ENCODE measurements at regions not wholly inside any gene's neighbourhood (a gene's known extent, or its start where the extent isn't known, plus 50 kb on each side); places are given as distances from the start of the nearest gene placed in this dataset.

GRCh38 chr5:6255956-6256355 is 122.4 kb downstream of the MED10 start:
- peaks cover 0 to 21% (median 10%) of the 10 kb centered on the region in 5 donors for H3K27me3 Mint-ChIP-seq
- H3K36me3 Mint-ChIP-seq, result peaks cover 0 to 6% (median 4%) of the 10 kb centered on the region in 5 donors
- Histone ChIP-seq H3K4me1 (ENCODE audit: control insufficient read depth in 2 of 2, insufficient read depth in 2 of 2, low read length in 2 of 2) (no peaks in the 10 kb centered on the region), H3K4me3 (ENCODE audit: low read length) (no peak overlapping the region), H3K9me3 (ENCODE audit: control insufficient read depth in 2 of 3, low read length in 3 of 3) (no peaks in the 10 kb centered on the region), H3K27ac (ENCODE audit: low read depth, low read length) (no peak overlapping the region), H3K36me3 (ENCODE audit: control insufficient read depth in 2 of 3, insufficient read depth in 3 of 3, low read length in 3 of 3) (no peaks in the 10 kb centered on the region), H3K27me3 (ENCODE audit: control insufficient read depth in 2 of 2, insufficient read depth in 2 of 2, low read length in 2 of 2) (no peaks in the 10 kb centered on the region)
- peaks cover 0 to 11% (median 0%) of the 10 kb centered on the region in 7 donors for H3K4me1 Mint-ChIP-seq
- peaks cover 0 to 11% (median 0%) of the 10 kb centered on the region in 11 donors for H3K9me3 Mint-ChIP-seq
- ChIA-PET POLR2A (no interaction called here), CTCF (no interaction called here)
- ATAC-seq (no peak), DNase-seq (no peak)
- H3K4me3 Mint-ChIP-seq, result no peak overlapping the region
- intact Hi-C loops (cut with micrococcal nuclease), result no loop called here
- H3K27ac Mint-ChIP-seq, result no peak overlapping the region

DNA sequence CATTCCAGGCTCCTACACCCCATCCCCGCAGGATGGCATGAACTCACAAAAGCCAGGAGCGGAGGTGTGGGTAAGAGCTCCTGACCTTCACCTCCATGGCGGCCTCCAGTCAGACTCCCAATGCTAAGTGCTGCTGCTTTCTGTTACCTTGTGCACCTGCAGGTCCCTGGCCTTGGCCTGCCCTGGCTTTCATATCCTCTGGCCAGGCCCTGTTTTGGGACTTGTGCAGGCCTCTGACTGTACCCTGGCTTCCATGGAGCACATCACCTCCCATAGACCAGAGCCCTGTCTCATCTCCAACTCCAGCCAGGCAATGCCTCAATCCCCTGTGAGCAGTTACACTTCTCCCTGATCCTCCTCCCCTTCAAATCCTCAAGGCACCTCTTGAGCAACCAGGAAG is 124.5 kb downstream of the MED10 start:
- peaks cover 0 to 2% (median 0%) of the 10 kb centered on the region in 7 donors for H3K4me1 Mint-ChIP-seq
- Histone ChIP-seq H3K4me3 (ENCODE audit: low read length) (no peak overlapping the region), H3K27me3 (ENCODE audit: control insufficient read depth in 2 of 2, insufficient read depth in 2 of 2, low read length in 2 of 2) (no peaks in the 10 kb centered on the region), H3K9me3 (ENCODE audit: control insufficient read depth in 2 of 3, low read length in 3 of 3) (no peaks in the 10 kb centered on the region), H3K36me3 (ENCODE audit: control insufficient read depth in 2 of 3, insufficient read depth in 3 of 3, low read length in 3 of 3) (no peaks in the 10 kb centered on the region), H3K4me1 (ENCODE audit: control insufficient read depth in 2 of 2, insufficient read depth in 2 of 2, low read length in 2 of 2) (no peaks in the 10 kb centered on the region), H3K27ac (ENCODE audit: low read depth, low read length) (no peak overlapping the region)
- POLR2A ChIA-PET, result no interaction called here
- H3K9me3 Mint-ChIP-seq, result peaks cover 0 to 7% (median 0%) of the 10 kb centered on the region in 11 donors
- no peak overlapping the region for H3K27ac Mint-ChIP-seq
- no peak overlapping the region for H3K4me3 Mint-ChIP-seq
- intact Hi-C loops (cut with micrococcal nuclease), result no loop called here
- H3K27me3 Mint-ChIP-seq, result peaks cover 0 to 20% (median 6%) of the 10 kb centered on the region in 5 donors
- ATAC-seq, result no peak
- DNase-seq, result no peak
- CTCF ChIA-PET, result no interaction called here
- H3K36me3 Mint-ChIP-seq, result peaks cover 0 to 4% (median 0%) of the 10 kb centered on the region in 5 donors

DNA sequence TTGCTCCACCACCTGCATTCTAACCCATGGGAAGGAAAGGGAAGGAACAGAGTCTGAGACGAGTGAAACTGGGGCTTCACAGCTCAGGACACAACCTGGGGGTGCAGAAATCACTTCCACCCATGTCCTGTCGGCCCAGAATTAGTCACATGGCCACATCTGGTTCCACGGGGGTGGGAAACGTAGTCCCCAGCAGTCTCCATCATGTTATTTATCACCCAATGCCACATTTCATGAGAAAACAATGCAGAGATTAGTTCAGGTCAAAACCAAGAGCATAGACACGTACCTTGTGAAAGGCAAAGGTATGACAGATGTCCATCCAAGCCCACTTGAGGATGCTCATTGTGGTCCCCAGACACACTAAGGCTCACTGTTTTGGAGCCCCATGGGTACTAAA is 125.1 kb downstream of the MED10 start:
- intact Hi-C loops (cut with micrococcal nuclease), result no loop called here
- H3K27me3 Mint-ChIP-seq, result peaks cover 0 to 14% (median 4%) of the 10 kb centered on the region in 5 donors
- Histone ChIP-seq H3K9me3 (ENCODE audit: control insufficient read depth in 2 of 3, low read length in 3 of 3) (no peaks in the 10 kb centered on the region), H3K4me1 (ENCODE audit: control insufficient read depth in 2 of 2, insufficient read depth in 2 of 2, low read length in 2 of 2) (no peaks in the 10 kb centered on the region), H3K4me3 (ENCODE audit: low read length) (no peak overlapping the region), H3K36me3 (ENCODE audit: control insufficient read depth in 2 of 3, insufficient read depth in 3 of 3, low read length in 3 of 3) (no peaks in the 10 kb centered on the region), H3K27ac (ENCODE audit: low read depth, low read length) (no peak overlapping the region), H3K27me3 (ENCODE audit: control insufficient read depth in 2 of 2, insufficient read depth in 2 of 2, low read length in 2 of 2) (no peaks in the 10 kb centered on the region)
- CTCF ChIA-PET, result no interaction called here
- peaks cover 0 to 4% (median 0%) of the 10 kb centered on the region in 11 donors for H3K9me3 Mint-ChIP-seq
- POLR2A ChIA-PET, result no interaction called here
- no peak overlapping the region for H3K27ac Mint-ChIP-seq
- H3K4me1 Mint-ChIP-seq, result no peaks in the 10 kb centered on the region
- DNase-seq, result no peak
- no peak for ATAC-seq
- H3K36me3 Mint-ChIP-seq, result peaks cover 0 to 4% (median 0%) of the 10 kb centered on the region in 5 donors
- no peak overlapping the region for H3K4me3 Mint-ChIP-seq

DNA sequence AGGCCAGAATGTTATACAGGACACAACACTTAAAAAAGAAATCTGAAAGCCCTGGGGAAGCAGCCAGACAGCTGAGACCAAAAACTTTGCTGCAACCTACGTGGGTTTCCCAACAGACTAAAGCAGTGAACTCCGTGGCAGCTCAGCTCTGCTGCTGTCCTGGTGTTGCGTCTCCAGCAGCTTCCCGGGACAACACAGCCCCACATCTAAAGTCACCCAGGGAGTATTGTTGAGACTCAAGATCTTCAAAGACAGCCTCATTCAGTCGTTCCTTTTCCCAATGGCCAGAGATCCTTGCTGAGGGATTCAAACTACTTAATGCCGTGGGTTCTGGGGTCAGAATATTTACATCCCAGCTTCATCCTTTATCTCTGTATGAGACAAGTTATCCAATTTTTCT is 125.8 kb downstream of the MED10 start:
- no peaks in the 10 kb centered on the region for H3K4me1 Mint-ChIP-seq
- no peaks in the 10 kb centered on the region for H3K9me3 ChIP-seq (ENCODE audit: control insufficient read depth in 2 of 3, low read length in 3 of 3)
- no peak overlapping the region for H3K4me3 Mint-ChIP-seq
- no peaks in the 10 kb centered on the region for H3K36me3 ChIP-seq (ENCODE audit: control insufficient read depth in 2 of 3, insufficient read depth in 3 of 3, low read length in 3 of 3)
- intact Hi-C loops (cut with micrococcal nuclease), result no loop called here
- no peaks in the 10 kb centered on the region for H3K27me3 ChIP-seq (ENCODE audit: control insufficient read depth in 2 of 2, insufficient read depth in 2 of 2, low read length in 2 of 2)
- H3K27ac ChIP-seq (ENCODE audit: low read depth, low read length), result no peak overlapping the region
- peaks cover 0 to 7% (median 0%) of the 10 kb centered on the region in 5 donors for H3K27me3 Mint-ChIP-seq
- H3K27ac Mint-ChIP-seq, result no peak overlapping the region
- no peak overlapping the region for H3K4me3 ChIP-seq (ENCODE audit: low read length)
- no peaks in the 10 kb centered on the region for H3K4me1 ChIP-seq (ENCODE audit: control insufficient read depth in 2 of 2, insufficient read depth in 2 of 2, low read length in 2 of 2)
- peaks cover 0 to 4% (median 0%) of the 10 kb centered on the region in 5 donors for H3K36me3 Mint-ChIP-seq
- ChIA-PET CTCF (no interaction called here), POLR2A (no interaction called here)
- no peak for DNase-seq
- H3K9me3 Mint-ChIP-seq, result peaks cover 0 to 4% (median 0%) of the 10 kb centered on the region in 11 donors
- ATAC-seq, result no peak

GRCh38 chr5:6251565-6252102 is 126.7 kb downstream of the MED10 start:
- Histone ChIP-seq H3K4me3 (ENCODE audit: low read length) (no peak overlapping the region), H3K36me3 (ENCODE audit: control insufficient read depth in 2 of 3, insufficient read depth in 3 of 3, low read length in 3 of 3) (no peaks in the 10 kb centered on the region), H3K27me3 (ENCODE audit: control insufficient read depth in 2 of 2, insufficient read depth in 2 of 2, low read length in 2 of 2) (no peaks in the 10 kb centered on the region), H3K4me1 (ENCODE audit: control insufficient read depth in 2 of 2, insufficient read depth in 2 of 2, low read length in 2 of 2) (no peaks in the 10 kb centered on the region), H3K27ac (ENCODE audit: low read depth, low read length) (no peak overlapping the region), H3K9me3 (ENCODE audit: control insufficient read depth in 2 of 3, low read length in 3 of 3) (no peaks in the 10 kb centered on the region)
- peaks cover 0 to 4% (median 0%) of the 10 kb centered on the region in 5 donors for H3K36me3 Mint-ChIP-seq
- ATAC-seq (no peak), DNase-seq (no peak)
- ChIA-PET CTCF (no interaction called here), POLR2A (no interaction called here)
- H3K27ac Mint-ChIP-seq, result no peak overlapping the region
- H3K4me3 Mint-ChIP-seq, result no peak overlapping the region
- H3K4me1 Mint-ChIP-seq, result no peaks in the 10 kb centered on the region
- H3K27me3 Mint-ChIP-seq, result peaks cover 0 to 4% (median 0%) of the 10 kb centered on the region in 5 donors
- intact Hi-C loops (cut with micrococcal nuclease), result no loop called here
- peaks cover 0 to 4% (median 0%) of the 10 kb centered on the region in 11 donors for H3K9me3 Mint-ChIP-seq

- Histone ChIP-seq H3K9me3 (ENCODE audit: control insufficient read depth in 2 of 3, low read length in 3 of 3) (no peaks in the 10 kb centered on the region), H3K27me3 (ENCODE audit: control insufficient read depth in 2 of 2, insufficient read depth in 2 of 2, low read length in 2 of 2) (no peaks in the 10 kb centered on the region), H3K27ac (ENCODE audit: low read depth, low read length) (no peak overlapping the region), H3K4me1 (ENCODE audit: control insufficient read depth in 2 of 2, insufficient read depth in 2 of 2, low read length in 2 of 2) (no peaks in the 10 kb centered on the region), H3K36me3 (ENCODE audit: control insufficient read depth in 2 of 3, insufficient read depth in 3 of 3, low read length in 3 of 3) (no peaks in the 10 kb centered on the region), H3K4me3 (ENCODE audit: low read length) (no peak overlapping the region)
- H3K36me3 Mint-ChIP-seq, result peaks cover 0 to 4% (median 0%) of the 10 kb centered on the region in 5 donors
- no peak overlapping the region for H3K27ac Mint-ChIP-seq
- no peaks in the 10 kb centered on the region for H3K4me1 Mint-ChIP-seq
- H3K27me3 Mint-ChIP-seq, result peaks cover 0 to 4% (median 0%) of the 10 kb centered on the region in 5 donors
- peaks cover 0 to 4% (median 0%) of the 10 kb centered on the region in 11 donors for H3K9me3 Mint-ChIP-seq
- ATAC-seq (no peak), DNase-seq (no peak)
- intact Hi-C loops (cut with micrococcal nuclease), result no loop called here
- CTCF ChIA-PET, result no interaction called here
- H3K4me3 Mint-ChIP-seq, result no peak overlapping the region
- POLR2A ChIA-PET, result no interaction called here
Observed at GRCh38 chr5:6250121-6250520, 128.2 kb downstream of the MED10 start.

DNA sequence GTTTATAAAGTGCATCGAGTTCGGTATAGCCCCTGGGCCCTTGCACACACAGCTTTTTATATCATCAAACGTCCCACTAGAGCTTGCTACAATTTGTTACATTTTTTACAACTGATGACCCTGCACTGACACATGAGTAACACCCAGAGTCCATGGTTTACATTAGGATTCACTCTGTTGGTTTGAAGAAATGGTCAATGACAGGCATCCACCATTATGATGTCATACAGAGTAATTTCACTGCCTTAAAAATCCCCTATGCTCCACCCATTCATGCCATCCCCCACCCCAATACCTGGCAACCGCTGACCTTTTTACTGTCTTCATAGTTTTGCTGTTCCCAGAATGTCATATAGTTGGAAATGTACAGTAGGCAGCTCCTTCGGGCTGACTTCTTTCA is 130.2 kb downstream of the MED10 start:
- Mint-ChIP-seq H3K27me3 (peaks cover 0 to 3% (median 0%) of the 10 kb centered on the region in 5 donors), H3K36me3 (peaks cover 0 to 4% (median 0%) of the 10 kb centered on the region in 5 donors), H3K4me3 (no peak overlapping the region), H3K9me3 (peaks cover 0 to 4% (median 0%) of the 10 kb centered on the region in 11 donors), H3K27ac (no peak overlapping the region), H3K4me1 (no peaks in the 10 kb centered on the region)
- intact Hi-C loops (cut with micrococcal nuclease), result no loop called here
- Histone ChIP-seq H3K4me1 (ENCODE audit: control insufficient read depth in 2 of 2, insufficient read depth in 2 of 2, low read length in 2 of 2) (no peaks in the 10 kb centered on the region), H3K9me3 (ENCODE audit: control insufficient read depth in 2 of 3, low read length in 3 of 3) (no peaks in the 10 kb centered on the region), H3K27me3 (ENCODE audit: control insufficient read depth in 2 of 2, insufficient read depth in 2 of 2, low read length in 2 of 2) (no peaks in the 10 kb centered on the region), H3K27ac (ENCODE audit: low read depth, low read length) (no peak overlapping the region), H3K4me3 (ENCODE audit: low read length) (no peak overlapping the region), H3K36me3 (ENCODE audit: control insufficient read depth in 2 of 3, insufficient read depth in 3 of 3, low read length in 3 of 3) (no peaks in the 10 kb centered on the region)
- ATAC-seq (no peak), DNase-seq (no peak)
- POLR2A ChIA-PET, result no interaction called here
- CTCF ChIA-PET, result no interaction called here

Measured in naive thymus-derived CD4-positive, alpha-beta T cell (primary cell).